Neuronal stem cell (in vitro differentiated cells): ENCODE measurements at regions not wholly inside any gene's neighbourhood (a gene's known extent, or its start where the extent isn't known, plus 50 kb on each side); places are given as distances from the start of the nearest gene placed in this dataset.

Experiments
- DNase-seq: peaks from one replicate; pipeline ENCODE4 v3.0.0-alpha.2; 2013; ENCODE audit warnings: low spot score
- H2AFZ ChIP-seq: one replicate; pipeline ENCODE4 v1.6.1; 2013; ENCODE audit warnings: mild to moderate bottlenecking, low read length, inconsistent platforms
- H2AK5ac ChIP-seq: 2 replicates; pipeline ENCODE4 v1.6.1; 2013; ENCODE audit warnings: low read depth, mild to moderate bottlenecking, inconsistent platforms, low read length, moderate library complexity, mixed read lengths
- H2BK120ac ChIP-seq: 2 replicates; pipeline ENCODE4 v1.6.1; 2013; ENCODE audit warnings: low read depth, mild to moderate bottlenecking, inconsistent platforms, low read length, moderate library complexity, mixed read lengths
- H2BK12ac ChIP-seq: one replicate; pipeline ENCODE4 v1.6.1; 2013; ENCODE audit warnings: low read length, inconsistent platforms
- H2BK15ac ChIP-seq: 2 replicates; pipeline ENCODE4 v1.6.1; 2013; ENCODE audit warnings: mild to moderate bottlenecking, low read length, inconsistent platforms, mixed read lengths
- H2BK5ac ChIP-seq: one replicate; pipeline ENCODE4 v1.6.1; 2013; ENCODE audit warnings: inconsistent platforms, mild to moderate bottlenecking, low read length, moderate library complexity
- H3K14ac ChIP-seq: one replicate; pipeline ENCODE4 v1.6.1; 2013; ENCODE audit warnings: low read length, inconsistent platforms
- H3K18ac ChIP-seq: 2 replicates; pipeline ENCODE4 v1.6.1; 2013; ENCODE audit warnings: low read length, inconsistent platforms
- H3K23ac ChIP-seq: 2 replicates; pipeline ENCODE4 v1.6.1; 2013; ENCODE audit warnings: low read depth, mild to moderate bottlenecking, mixed read lengths, low read length, inconsistent platforms; ENCODE audit not compliant: poor library complexity
- H3K27ac ChIP-seq: replicated peaks from 3 replicates; pipeline ENCODE4 v1.5.1; 2013; ENCODE audit warnings: low read length, inconsistent platforms
- H3K27me3 ChIP-seq, 3 experiments: 2 replicates each; pipeline ENCODE4 v1.6.1; 2013; ENCODE audit warnings: low read length in 3 of 3, mild to moderate bottlenecking in 2 of 3, inconsistent platforms in 1 of 3, low read depth in 1 of 3, mixed read lengths in 1 of 3, moderate library complexity in 1 of 3; ENCODE audit not compliant: control insufficient read depth in 3 of 3, insufficient read depth in 3 of 3
- H3K36me3 ChIP-seq, 2 donors: replicated peaks in 1 of 2; 2 replicates each; pipeline ENCODE4 v1.6.1; 2013; ENCODE audit warnings: low read length in 2 of 2; ENCODE audit not compliant: control insufficient read depth in 2 of 2, insufficient read depth in 2 of 2
- H3K4ac ChIP-seq: 2 replicates; pipeline ENCODE4 v1.6.1; 2013; ENCODE audit warnings: inconsistent platforms, mild to moderate bottlenecking, low read length, moderate library complexity
- H3K4me1 ChIP-seq, 2 donors: 1 replicate in 1 of 2; 2 replicates in 1 of 2; pipeline ENCODE4 v1.6.1; 2013; ENCODE audit warnings: low read length in 2 of 2, low read depth in 1 of 2; ENCODE audit not compliant: control insufficient read depth in 2 of 2, insufficient read depth in 1 of 2
- H3K4me2 ChIP-seq: one replicate; pipeline ENCODE4 v1.6.1; 2013; ENCODE audit warnings: mild to moderate bottlenecking, low read length, inconsistent platforms; ENCODE audit not compliant: insufficient read depth, poor library complexity, severe bottlenecking
- H3K4me3 ChIP-seq, 2 donors: 2 replicates each; pipeline ENCODE4 v1.5.1; 2013; ENCODE audit warnings: low read length in 2 of 2, mild to moderate bottlenecking in 2 of 2, inconsistent platforms in 1 of 2, moderate library complexity in 1 of 2
- H3K79me1 ChIP-seq: one replicate; pipeline ENCODE4 v1.6.1; 2013; ENCODE audit warnings: low read depth, mild to moderate bottlenecking, inconsistent platforms, low read length, moderate library complexity
- H3K9ac ChIP-seq: one replicate; pipeline ENCODE4 v1.6.1; 2013; ENCODE audit warnings: mild to moderate bottlenecking, low read depth, low read length, inconsistent platforms; ENCODE audit not compliant: poor library complexity
- H3K9me3 ChIP-seq, 2 donors: replicated peaks in 1 of 2; 2 replicates each; pipeline versions ENCODE3 to v1.6.1; 2013; ENCODE audit warnings: low read length in 2 of 2, mild to moderate bottlenecking in 2 of 2, inconsistent platforms in 1 of 2, low read depth in 1 of 2, mixed read lengths in 1 of 2, moderate library complexity in 1 of 2; ENCODE audit not compliant: control insufficient read depth in 2 of 2, insufficient read depth in 1 of 2
- H4K8ac ChIP-seq: one replicate; pipeline ENCODE4 v1.6.1; 2013; ENCODE audit warnings: low read depth, mild to moderate bottlenecking, inconsistent platforms, low read length, moderate library complexity
- H4K91ac ChIP-seq: one replicate; pipeline ENCODE4 v1.6.1; 2013; ENCODE audit warnings: low read length, low read depth, mild to moderate bottlenecking, inconsistent platforms; ENCODE audit not compliant: poor library complexity
- WGBS, 2 donors: extraction: QIAGEN DNeasy Blood & Tissue Kit; methylation state at CpG; one replicate each; pipeline ENCODE4 v1.1.7; 2013; ENCODE audit warnings: missing lambda C conversion rate in 2 of 2, mixed read lengths in 1 of 2; ENCODE audit not compliant: insufficient read length in 2 of 2, insufficient replicate concordance in 1 of 2; ENCODE audit errors: extremely low coverage in 2 of 2; 5-methylcytosine and 5-hydroxymethylcytosine counted together

DNA sequence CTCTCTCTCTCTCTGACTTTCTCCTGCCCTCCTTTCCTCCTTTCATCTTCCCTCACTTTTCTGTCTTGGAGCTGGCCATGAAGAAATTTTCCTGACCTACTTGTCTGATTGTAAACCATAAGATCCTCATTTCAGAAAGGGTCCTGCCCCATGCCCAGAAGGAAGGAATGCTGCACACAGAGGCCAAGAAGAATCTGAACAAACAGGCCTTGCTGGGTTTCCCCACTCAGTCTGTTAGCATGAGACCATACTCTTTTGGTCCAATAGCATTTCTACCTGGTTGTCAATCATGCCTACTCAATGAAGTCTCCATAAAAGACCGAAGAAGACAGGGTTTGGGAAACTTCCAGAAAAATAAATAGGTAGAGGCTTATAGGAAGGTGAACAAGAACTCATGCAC lies 128.7 kb downstream of the MAB21L3 start:
- Histone ChIP-seq H2BK12ac (no peak overlapping the region), H3K36me3 (no peaks in the 10 kb centered on the region), H3K9ac (no peak overlapping the region), H3K4me3 (no peak overlapping the region), H3K27ac (no peak overlapping the region), H2BK120ac (no peak overlapping the region), H4K8ac (no peak overlapping the region), H3K27me3 (no peaks in the 10 kb centered on the region), H2AK5ac (no peak overlapping the region), H3K23ac (no peak overlapping the region), H2BK5ac (no peak overlapping the region), H3K18ac (no peak overlapping the region), H3K9me3 (no peaks in the 10 kb centered on the region), H3K79me1 (no peaks in the 10 kb centered on the region), H4K91ac (no peak overlapping the region), H3K4me1 (no peaks in the 10 kb centered on the region), H3K14ac (no peak overlapping the region), H3K4me2 (no peak overlapping the region), H2AFZ (no peak overlapping the region), H2BK15ac (no peak overlapping the region), H3K4ac (no peak overlapping the region)
- DNase-seq = no peak
- WGBS, 2 donors = no CpG with 5 or more reads among the region's 1 CpG

DNA sequence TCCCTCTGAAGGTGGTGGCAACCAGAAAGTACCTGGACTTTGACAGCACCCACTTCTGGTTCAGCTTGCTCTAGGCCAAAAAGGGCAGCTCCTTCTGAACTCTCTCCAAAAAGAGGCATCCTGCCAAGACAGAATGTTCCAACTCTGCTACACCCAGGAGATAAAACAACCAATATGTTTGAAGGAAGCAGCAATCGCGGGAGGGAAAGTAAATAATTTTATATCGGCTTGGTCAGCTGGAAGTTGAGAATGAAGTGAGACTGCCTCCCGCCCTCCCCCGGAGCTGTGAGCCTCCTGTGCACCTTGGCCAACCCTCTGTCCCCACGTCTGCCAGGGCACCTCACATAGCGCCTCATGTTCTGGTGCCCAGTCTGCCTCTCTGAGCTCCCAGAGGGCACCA lies 130.3 kb upstream of the ATP1A1 start:
- Histone ChIP-seq H3K36me3 (no peaks in the 10 kb centered on the region), H3K9me3 (no peaks in the 10 kb centered on the region), H3K4me1 (peaks cover 0 to 4% of the 10 kb centered on the region in 2 donors), H3K27ac (no peak overlapping the region), H2BK5ac (no peak overlapping the region), H2BK12ac (no peak overlapping the region), H2BK15ac (no peak overlapping the region), H2AK5ac (no peak overlapping the region), H3K4ac (no peak overlapping the region), H3K27me3 (no peaks in the 10 kb centered on the region), H4K8ac (no peak overlapping the region), H3K23ac (no peak overlapping the region), H4K91ac (no peak overlapping the region), H3K79me1 (no peaks in the 10 kb centered on the region), H3K4me2 (no peak overlapping the region), H2AFZ (no peak overlapping the region), H3K18ac (no peak overlapping the region), H3K14ac (no peak overlapping the region), H2BK120ac (no peak overlapping the region), H3K9ac (no peak overlapping the region), H3K4me3 (no peak overlapping the region)
- WGBS, 2 donors = no CpG with 5 or more reads among the region's 7 CpGs
- DNase-seq = no peak

DNA sequence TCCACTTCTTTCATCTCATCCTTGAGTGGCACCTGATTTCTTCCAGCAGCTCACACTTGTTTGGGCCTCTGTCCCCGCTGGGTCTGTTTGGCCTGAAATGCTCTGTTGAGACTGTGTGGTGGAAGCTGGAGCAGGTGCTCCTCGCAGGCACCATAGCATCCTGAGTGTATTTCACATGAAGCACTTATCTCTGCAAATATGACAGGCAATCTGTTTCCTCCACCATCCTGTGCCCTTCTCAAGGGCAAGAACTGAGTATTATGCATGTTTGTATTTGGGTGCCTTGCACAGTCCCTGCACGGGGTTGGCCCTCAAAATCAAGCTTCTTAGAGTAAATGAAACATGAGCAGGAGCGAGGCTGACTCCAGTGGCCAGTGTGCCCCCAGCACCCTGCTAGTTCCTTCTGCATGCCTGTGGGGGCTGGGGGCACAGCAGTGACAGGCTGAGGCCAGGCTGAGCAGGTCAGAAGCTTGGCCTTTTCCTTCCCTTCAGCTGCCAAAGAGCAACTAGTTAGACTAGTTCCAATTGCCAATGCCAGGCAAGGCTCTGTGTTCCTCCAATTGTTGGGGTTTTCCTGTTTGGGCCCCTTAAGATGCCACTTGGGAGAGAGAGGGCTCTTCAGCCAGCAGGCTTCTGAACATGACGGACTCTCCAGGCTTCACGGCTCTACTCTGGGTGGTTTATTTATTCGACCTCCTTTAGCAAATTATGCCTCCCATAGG lies 129.6 kb upstream of the ATP1A1 start:
- H3K23ac ChIP-seq = no peak overlapping the region
- no peak overlapping the region for H3K9ac ChIP-seq
- no peak overlapping the region for H2AFZ ChIP-seq
- WGBS, 2 donors = no CpG with 5 or more reads among the region's 7 CpGs
- H4K8ac ChIP-seq = no peak overlapping the region
- no peak overlapping the region for H2AK5ac ChIP-seq
- peak overlapping the region; percentile 57 for H3K14ac ChIP-seq
- H3K9me3 ChIP-seq = no peaks in the 10 kb centered on the region
- no peak overlapping the region for H4K91ac ChIP-seq
- H2BK12ac ChIP-seq = no peak overlapping the region
- H3K18ac ChIP-seq = peak overlapping the region; percentile 55
- DNase-seq = no peak
- no peak overlapping the region for H3K4ac ChIP-seq
- no peak overlapping the region for H2BK120ac ChIP-seq
- no peak overlapping the region for H3K4me2 ChIP-seq
- no peaks in the 10 kb centered on the region for H3K36me3 ChIP-seq
- no peak overlapping the region for H3K4me3 ChIP-seq
- H2BK15ac ChIP-seq = no peak overlapping the region
- no peak overlapping the region for H2BK5ac ChIP-seq
- H3K79me1 ChIP-seq = no peaks in the 10 kb centered on the region
- H3K27me3 ChIP-seq = no peaks in the 10 kb centered on the region
- H3K4me1 ChIP-seq = peaks cover 0 to 4% of the 10 kb centered on the region in 2 donors
- H3K27ac ChIP-seq = no peak overlapping the region

GRCh38 chr1:116246174-116246573 lies 126.9 kb upstream of the ATP1A1 start:
- no peaks in the 10 kb centered on the region for H3K27me3 ChIP-seq
- no peaks in the 10 kb centered on the region for H3K9me3 ChIP-seq
- no peak overlapping the region for H3K18ac ChIP-seq
- no peaks in the 10 kb centered on the region for H3K36me3 ChIP-seq
- no peak overlapping the region for H2AK5ac ChIP-seq
- H2BK5ac ChIP-seq = no peak overlapping the region
- H4K91ac ChIP-seq = no peak overlapping the region
- H2BK120ac ChIP-seq = no peak overlapping the region
- DNase-seq = no peak
- H3K14ac ChIP-seq = no peak overlapping the region
- no peak overlapping the region for H2AFZ ChIP-seq
- no peak overlapping the region for H3K27ac ChIP-seq
- peaks cover 0 to 4% of the 10 kb centered on the region in 2 donors for H3K4me1 ChIP-seq
- no peak overlapping the region for H3K23ac ChIP-seq
- H3K4me3 ChIP-seq = no peak overlapping the region
- no CpG with 5 or more reads among the region's 3 CpGs for WGBS, 2 donors
- H4K8ac ChIP-seq = no peak overlapping the region
- H3K4me2 ChIP-seq = no peak overlapping the region
- H3K9ac ChIP-seq = no peak overlapping the region
- H2BK15ac ChIP-seq = no peak overlapping the region
- H2BK12ac ChIP-seq = no peak overlapping the region
- H3K79me1 ChIP-seq = no peaks in the 10 kb centered on the region
- no peak overlapping the region for H3K4ac ChIP-seq
